ENCODE measurements at regions not wholly inside any gene's neighbourhood (a gene's known extent, or its start where the extent isn't known, plus 50 kb on each side); places are given as distances from the start of the nearest gene placed in this dataset.

DNA sequence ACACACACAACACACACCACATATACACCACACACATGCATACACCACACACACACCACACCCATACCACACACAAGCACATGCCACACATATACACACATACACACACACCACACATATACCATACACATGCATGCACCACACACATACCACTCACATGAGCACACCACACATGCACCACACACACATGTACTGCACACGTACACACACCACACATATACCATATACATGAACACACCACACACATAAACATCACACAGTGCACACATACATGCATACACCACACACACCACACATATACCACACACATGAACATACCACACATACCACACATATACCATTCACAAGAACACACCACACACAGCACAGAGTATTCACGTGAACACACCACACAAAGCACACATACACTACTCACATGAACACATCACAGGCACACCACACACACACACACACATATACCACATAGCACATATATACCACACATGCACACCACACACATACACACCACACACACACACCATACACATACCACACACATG is 219.9 kb upstream of the RAB6C start:
- no peak overlapping the region for H3K27ac ChIP-seq (replicated peaks)
- no peak overlapping the region for H3K4me3 ChIP-seq (replicated peaks; ENCODE audit: insufficient read depth, low read length)
- TF ChIP-seq POLR2AphosphoS5 (IDR thresholded peaks at IDR 0.05; ENCODE audit: low read depth) (no peak), CTCF (IDR thresholded peaks at IDR 0.05; ENCODE audit: insufficient read depth, low read length) (no peak), SPI1 (IDR thresholded peaks at IDR 0.05; ENCODE audit: borderline replicate concordance, low read depth) (no peak), GABPA (IDR thresholded peaks at IDR 0.05; ENCODE audit: low read depth) (no peak)
- TF ChIP-seq, protein P1, sequence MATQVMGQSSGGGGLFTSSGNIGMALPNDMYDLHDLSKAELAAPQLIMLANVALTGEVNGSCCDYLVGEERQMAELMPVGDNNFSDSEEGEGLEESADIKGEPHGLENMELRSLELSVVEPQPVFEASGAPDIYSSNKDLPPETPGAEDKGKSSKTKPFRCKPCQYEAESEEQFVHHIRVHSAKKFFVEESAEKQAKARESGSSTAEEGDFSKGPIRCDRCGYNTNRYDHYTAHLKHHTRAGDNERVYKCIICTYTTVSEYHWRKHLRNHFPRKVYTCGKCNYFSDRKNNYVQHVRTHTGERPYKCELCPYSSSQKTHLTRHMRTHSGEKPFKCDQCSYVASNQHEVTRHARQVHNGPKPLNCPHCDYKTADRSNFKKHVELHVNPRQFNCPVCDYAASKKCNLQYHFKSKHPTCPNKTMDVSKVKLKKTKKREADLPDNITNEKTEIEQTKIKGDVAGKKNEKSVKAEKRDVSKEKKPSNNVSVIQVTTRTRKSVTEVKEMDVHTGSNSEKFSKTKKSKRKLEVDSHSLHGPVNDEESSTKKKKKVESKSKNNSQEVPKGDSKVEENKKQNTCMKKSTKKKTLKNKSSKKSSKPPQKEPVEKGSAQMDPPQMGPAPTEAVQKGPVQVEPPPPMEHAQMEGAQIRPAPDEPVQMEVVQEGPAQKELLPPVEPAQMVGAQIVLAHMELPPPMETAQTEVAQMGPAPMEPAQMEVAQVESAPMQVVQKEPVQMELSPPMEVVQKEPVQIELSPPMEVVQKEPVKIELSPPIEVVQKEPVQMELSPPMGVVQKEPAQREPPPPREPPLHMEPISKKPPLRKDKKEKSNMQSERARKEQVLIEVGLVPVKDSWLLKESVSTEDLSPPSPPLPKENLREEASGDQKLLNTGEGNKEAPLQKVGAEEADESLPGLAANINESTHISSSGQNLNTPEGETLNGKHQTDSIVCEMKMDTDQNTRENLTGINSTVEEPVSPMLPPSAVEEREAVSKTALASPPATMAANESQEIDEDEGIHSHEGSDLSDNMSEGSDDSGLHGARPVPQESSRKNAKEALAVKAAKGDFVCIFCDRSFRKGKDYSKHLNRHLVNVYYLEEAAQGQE (IDR thresholded peaks at IDR 0.05; ENCODE audit: insufficient replicate concordance, low read depth), result no peak
- no peaks in the 10 kb centered on the region for H3K27me3 ChIP-seq (ENCODE audit: insufficient read depth, poor library complexity, severe bottlenecking)
- DNase-seq (ENCODE audit: low read depth in 1 of 2, low spot score in 1 of 2), result no peak

DNA sequence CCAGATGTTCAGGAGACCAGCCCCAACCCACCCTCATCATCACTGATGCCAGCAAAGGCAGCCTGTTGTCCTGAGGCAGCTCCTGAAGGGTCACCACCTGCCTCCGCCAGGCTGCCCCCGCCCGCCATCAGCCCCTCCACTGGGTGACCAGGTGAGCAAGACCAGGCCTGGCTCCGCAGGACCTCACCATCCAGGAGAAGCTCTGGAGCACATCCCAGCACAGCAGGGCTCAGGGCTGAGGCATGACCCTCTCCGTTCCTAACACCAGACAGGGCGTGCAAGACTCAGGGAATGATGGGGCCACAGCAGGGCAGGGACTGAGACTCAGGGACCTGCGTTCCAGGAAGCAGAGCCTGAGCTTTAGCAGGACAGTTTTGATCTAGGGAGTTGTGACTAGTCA is 218.8 kb upstream of the RAB6C start:
- no peak for DNase-seq (ENCODE audit: low read depth in 1 of 2, low spot score in 1 of 2)
- Histone ChIP-seq H3K4me3 (replicated peaks; ENCODE audit: insufficient read depth, low read length) (no peak overlapping the region), H3K27me3 (ENCODE audit: insufficient read depth, poor library complexity, severe bottlenecking) (no peaks in the 10 kb centered on the region), H3K27ac (replicated peaks) (no peak overlapping the region)
- TF ChIP-seq POLR2AphosphoS5 (IDR thresholded peaks at IDR 0.05; ENCODE audit: low read depth) (no peak), GABPA (IDR thresholded peaks at IDR 0.05; ENCODE audit: low read depth) (no peak), SPI1 (IDR thresholded peaks at IDR 0.05; ENCODE audit: borderline replicate concordance, low read depth) (no peak), CTCF (IDR thresholded peaks at IDR 0.05; ENCODE audit: insufficient read depth, low read length) (no peak)
- TF ChIP-seq, protein P1 (IDR thresholded peaks at IDR 0.05; ENCODE audit: insufficient replicate concordance, low read depth), result no peak

- no peak overlapping the region for H3K4me3 ChIP-seq (replicated peaks; ENCODE audit: insufficient read depth, low read length)
- H3K27ac ChIP-seq (replicated peaks), result no peak overlapping the region
- TF ChIP-seq SPI1 (IDR thresholded peaks at IDR 0.05; ENCODE audit: borderline replicate concordance, low read depth) (no peak), CTCF (IDR thresholded peaks at IDR 0.05; ENCODE audit: insufficient read depth, low read length) (no peak), POLR2AphosphoS5 (IDR thresholded peaks at IDR 0.05; ENCODE audit: low read depth) (no peak), GABPA (IDR thresholded peaks at IDR 0.05; ENCODE audit: low read depth) (no peak)
- TF ChIP-seq, protein P1 (IDR thresholded peaks at IDR 0.05; ENCODE audit: insufficient replicate concordance, low read depth), result no peak
- no peaks in the 10 kb centered on the region for H3K27me3 ChIP-seq (ENCODE audit: insufficient read depth, poor library complexity, severe bottlenecking)
- DNase-seq (ENCODE audit: low read depth in 1 of 2, low spot score in 1 of 2), result no peak
Measured at GRCh38 chr2:129761569-129762021, 217.9 kb upstream of the RAB6C start.

All from HL-60 (cell line).